GM19043 (cell line): ENCODE measurements at regions not wholly inside any gene's neighbourhood (a gene's known extent, or its start where the extent isn't known, plus 50 kb on each side); places are given as distances from the start of the nearest gene placed in this dataset.

Experiments used
- ATAC-seq: cut with Tn5 transposase; IDR thresholded peaks from one replicate; pipeline ENCODE4 v1.9.1; 2021; ENCODE audit warnings: low read depth; ENCODE audit not compliant: unreplicated experiment

GRCh38 chr18:54531402-54532065 is 59.5 kb upstream of the DYNAP start:
- no peak for ATAC-seq

- ATAC-seq: no peak
Measured at GRCh38 chr18:54532222-54532621, 58.8 kb upstream of the DYNAP start.

GRCh38 chr18:54532962-54533361 is 58.1 kb upstream of the DYNAP start:
- no peak for ATAC-seq
